G401 (cell line): ENCODE measurements at regions not wholly inside any gene's neighbourhood (a gene's known extent, or its start where the extent isn't known, plus 50 kb on each side); places are given as distances from the start of the nearest gene placed in this dataset.
"Not testable (repeated sequence)": the region's sequence is repeated elsewhere in the genome, so short reads cannot be mapped to it uniquely, and the experiment has no call there.

Source experiments
- DNase-seq: peaks from one replicate; pipeline ENCODE4 v3.0.0-alpha.2; 2015; ENCODE audit warnings: low spot score
- in situ Hi-C: cut with HindIII; loops from 2 replicates; pipeline ENCODE4 v1.10.0; 2016; ENCODE audit warnings: low sequenced_read_pairs, mixed read lengths

DNA sequence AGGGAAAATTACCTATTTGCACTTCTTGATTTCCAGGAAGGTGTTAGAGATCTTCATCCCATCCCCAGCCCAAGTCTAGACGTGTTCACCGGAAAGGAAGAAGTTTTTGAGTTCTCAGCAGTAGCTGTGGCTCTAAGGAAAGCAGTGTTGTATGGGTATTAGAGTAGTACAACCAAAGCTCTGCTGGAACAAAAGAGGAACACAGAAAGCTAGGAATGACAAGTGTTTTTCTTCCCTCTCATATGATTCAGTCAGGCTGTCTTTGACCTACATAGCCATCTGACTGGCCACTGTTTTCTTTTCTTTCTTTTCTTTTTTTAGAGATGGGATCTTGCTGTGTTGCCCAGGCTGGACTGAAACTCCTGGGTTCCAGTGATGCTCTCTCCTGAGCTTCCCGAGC, 82.7 kb upstream of the SLC39A10 start:
- in situ Hi-C loops: no loop called here

DNA sequence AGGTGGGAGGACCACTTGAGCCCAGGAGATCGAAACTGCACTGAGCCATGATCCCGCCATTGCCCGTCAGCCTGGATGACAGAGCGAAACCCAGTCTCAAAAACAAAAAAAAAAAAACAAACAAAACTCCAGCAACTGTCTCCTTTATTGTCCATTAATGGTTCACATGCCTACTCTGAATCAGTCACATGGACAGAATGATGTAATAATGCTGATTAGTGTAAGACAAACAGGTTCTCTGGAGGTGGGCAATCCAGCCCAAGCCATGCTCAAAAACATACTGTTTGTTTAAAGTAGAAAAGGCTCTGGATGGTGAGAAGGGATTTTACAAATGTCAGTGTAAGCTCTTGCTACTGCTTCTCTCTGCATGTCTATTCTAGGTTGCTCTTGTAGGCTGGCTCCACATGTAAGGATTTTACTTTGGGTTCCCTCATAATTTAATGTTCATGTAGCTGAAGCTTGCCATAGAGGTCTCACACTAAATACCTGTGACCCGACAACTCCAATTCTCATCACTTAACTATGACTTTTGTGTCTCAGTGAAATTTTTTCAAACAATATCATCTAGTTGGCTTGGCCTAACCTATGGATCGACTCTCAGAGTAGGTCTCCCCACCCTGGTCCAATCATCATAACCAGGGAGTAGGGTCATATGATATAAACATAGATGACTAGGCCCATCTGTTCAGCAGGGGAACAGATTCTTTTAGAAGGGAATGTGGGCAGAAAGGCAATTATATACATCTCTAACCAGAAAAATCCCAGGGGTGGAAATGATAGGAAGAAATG, 83.9 kb upstream of the SLC39A10 start:
- no peak for DNase-seq
- in situ Hi-C loops: no loop called here

More for the DNA sequence above, 82.7 kb upstream of the SLC39A10 start:
- DNase-seq: no peak

DNA sequence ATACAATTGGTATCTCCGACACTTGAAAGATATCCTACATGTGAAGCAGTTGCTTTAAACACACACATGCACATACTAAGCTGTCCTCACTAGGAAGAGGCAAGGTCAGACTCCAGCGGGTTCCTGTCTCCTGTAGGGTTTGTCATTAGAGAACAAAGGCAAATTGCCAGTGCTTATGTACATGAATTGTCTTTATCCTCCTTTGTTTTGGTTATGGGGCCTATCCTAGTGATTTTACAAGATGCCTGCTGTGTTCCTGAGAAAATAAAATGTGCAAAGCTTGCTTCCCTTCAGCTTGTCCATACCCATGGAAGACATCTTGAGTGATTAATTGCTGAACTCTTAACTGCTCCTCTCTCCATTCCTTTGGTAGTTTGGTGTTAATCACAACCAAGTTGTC, 86.7 kb upstream of the SLC39A10 start:
- DNase-seq: no peak
- in situ Hi-C loops: no loop called here

- in situ Hi-C loops: no loop called here
- DNase-seq: no peak
Observed at GRCh38 chr2:195569255-195569654, 87.8 kb upstream of the SLC39A10 start.

GRCh38 chr2:195564625-195565135, 92.3 kb upstream of the SLC39A10 start:
- in situ Hi-C loops: not testable (repeated sequence)

GRCh38 chr2:195563857-195564512, 93.0 kb upstream of the SLC39A10 start:
- no peak for DNase-seq
- in situ Hi-C loops: no loop called here

More at GRCh38 chr2:195564625-195565135, 92.3 kb upstream of the SLC39A10 start:
- not testable (repeated sequence) for DNase-seq

DNA sequence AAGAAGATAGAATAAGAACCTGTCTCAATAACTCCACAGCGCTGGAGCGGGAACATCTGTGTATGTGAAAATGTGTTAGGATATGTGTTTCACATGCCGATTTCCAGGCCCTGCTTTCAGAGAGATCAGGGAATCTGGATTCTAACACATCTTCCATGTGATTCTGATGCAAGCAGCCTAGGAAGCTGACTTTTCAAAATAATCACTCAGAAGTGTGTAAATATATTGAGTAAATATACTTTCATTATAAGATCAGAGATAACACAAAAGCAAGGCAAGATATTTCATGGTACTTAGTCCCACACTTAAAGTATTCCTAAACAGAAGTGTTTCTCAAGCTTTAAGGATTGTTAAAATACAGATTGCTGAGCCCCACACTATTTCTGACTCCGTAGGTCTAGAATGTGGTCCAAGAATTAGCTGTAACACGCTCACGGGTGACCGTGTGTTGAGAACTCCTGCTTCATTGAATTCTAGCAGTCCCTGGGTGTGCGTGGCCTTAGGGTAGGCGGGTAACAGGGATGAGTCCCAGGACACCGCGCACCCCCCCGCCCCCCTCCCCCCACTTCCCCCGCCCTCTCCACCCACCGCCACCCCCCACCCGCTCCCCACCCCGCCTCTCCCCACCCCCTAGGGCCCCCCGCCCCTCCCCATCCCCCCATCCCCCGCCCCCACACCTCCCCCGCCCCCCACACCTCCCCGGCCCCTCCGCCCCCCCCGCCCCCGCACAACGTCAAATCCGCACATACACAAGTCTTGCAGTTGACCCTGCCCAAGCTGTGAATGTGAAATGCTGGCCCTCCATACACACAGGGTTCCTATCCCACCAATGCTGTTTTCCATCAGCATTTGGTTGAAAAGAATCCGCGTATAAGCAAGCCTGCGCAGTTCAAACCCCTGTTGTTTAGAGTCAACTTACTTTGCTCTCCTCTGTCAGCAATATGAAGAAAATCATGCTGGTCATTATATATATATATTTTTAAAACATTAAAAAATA, 94.2 kb upstream of the SLC39A10 start:
- in situ Hi-C loops: no loop called here
- DNase-seq: no peak

GRCh38 chr2:195561116-195561921, 95.7 kb upstream of the SLC39A10 start:
- in situ Hi-C loops: no loop called here
- DNase-seq: no peak

- in situ Hi-C loops: no loop called here
- no peak for DNase-seq
Observed at GRCh38 chr2:195560209-195560895, 96.7 kb upstream of the SLC39A10 start.

GRCh38 chr2:195559431-195559914, 97.6 kb upstream of the SLC39A10 start:
- no peak for DNase-seq
- in situ Hi-C loops: no loop called here

GRCh38 chr2:195555971-195556370, 101.1 kb upstream of the SLC39A10 start:
- in situ Hi-C loops: no loop called here
- no peak for DNase-seq

- in situ Hi-C loops: no loop called here
- DNase-seq: no peak
Observed at GRCh38 chr2:195552581-195552980, 104.4 kb upstream of the SLC39A10 start.

- in situ Hi-C loops: no loop called here
- no peak for DNase-seq
Observed at GRCh38 chr2:195548198-195548940, 108.7 kb upstream of the SLC39A10 start.

- in situ Hi-C loops, DNase-seq: not testable (repeated sequence)
Observed at GRCh38 chr2:195547268-195547840, 109.7 kb upstream of the SLC39A10 start.

- in situ Hi-C loops: no loop called here
Observed at GRCh38 chr2:195545811-195546210, 111.2 kb upstream of the SLC39A10 start.

DNA sequence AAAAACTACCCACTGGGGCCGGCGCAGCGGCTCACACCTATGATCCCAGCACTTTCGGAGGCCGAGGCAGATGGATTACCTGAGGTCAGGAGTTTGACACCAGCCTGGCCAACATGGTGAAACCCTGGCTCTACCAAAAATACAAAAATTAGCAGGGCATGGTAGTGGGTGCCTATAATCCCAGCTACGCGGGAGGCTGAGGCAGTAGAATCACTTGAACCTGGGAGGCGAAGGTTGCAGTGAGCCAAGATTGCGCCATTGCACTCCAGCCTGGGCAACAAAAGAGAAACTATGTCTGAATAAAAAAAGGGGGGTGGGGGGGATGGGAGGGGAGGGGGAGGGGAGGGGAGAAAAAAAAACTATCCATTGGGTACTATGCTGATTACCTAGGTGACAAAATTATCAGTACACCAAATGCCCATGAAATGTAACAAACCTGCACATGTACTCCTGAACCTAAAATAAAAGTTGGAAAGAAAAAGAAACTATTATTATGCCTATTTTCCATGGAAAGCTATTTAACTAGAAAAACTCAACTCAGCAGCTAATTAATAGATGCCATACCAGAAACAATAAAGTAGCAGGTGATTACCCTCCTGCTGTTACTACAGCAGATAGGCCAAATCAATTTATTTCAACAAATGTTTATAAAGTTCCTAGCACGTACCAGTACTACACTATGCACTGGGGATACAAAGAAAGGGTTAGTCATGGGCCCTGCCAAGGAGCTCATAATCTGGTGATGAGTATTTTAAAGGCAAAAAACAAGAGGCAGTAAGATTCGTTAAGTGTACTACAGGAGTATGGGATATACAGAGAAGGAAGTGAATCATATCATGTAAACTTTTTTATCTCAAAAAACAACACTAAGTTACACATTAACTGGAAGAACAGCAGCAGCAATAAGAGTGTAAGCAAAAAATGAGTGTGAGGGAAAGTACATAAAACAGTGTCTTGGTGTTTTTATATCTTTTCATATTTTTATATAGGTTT, 112.8 kb upstream of the SLC39A10 start:
- in situ Hi-C loops: no loop called here
- no peak for DNase-seq

More at GRCh38 chr2:195545811-195546210, 111.2 kb upstream of the SLC39A10 start:
- no peak for DNase-seq
